Esophagus muscularis mucosa (tissue), 4 donors: ENCODE measurements at regions not wholly inside any gene's neighbourhood (a gene's known extent, or its start where the extent isn't known, plus 50 kb on each side); places are given as distances from the start of the nearest gene placed in this dataset.

Experiments
- DNase-seq: peaks from one replicate; pipeline ENCODE4 v3.0.0-alpha.2; 2017; ENCODE audit errors: extremely low spot score
- H3K27ac ChIP-seq, 4 donors: fragments of 200-600 bp; sonication (generic); replicated peaks in 1 of 4; 1 replicate in 3 of 4; 2 replicates in 1 of 4; pipeline ENCODE4 v1.5.1; 2016 to 2019; ENCODE audit warnings: mild to moderate bottlenecking in 1 of 4
- H3K27me3 ChIP-seq, 4 donors: fragments of 200-600 bp; sonication (generic); one replicate each; pipeline versions ENCODE4 v1.5.1 to v1.6.0; 2016 to 2019
- H3K36me3 ChIP-seq, 4 donors: fragments of 200-600 bp; sonication (generic); one replicate each; pipeline ENCODE4 v1.5.1; 2016 to 2019
- H3K4me1 ChIP-seq, 4 donors: fragments of 200-600 bp; sonication (generic); one replicate each; pipeline ENCODE4 v1.5.1; 2016 to 2019
- H3K4me3 ChIP-seq, 4 donors: fragments of 200-600 bp; sonication (generic); 1 replicate in 2 of 4; 2 replicates in 2 of 4; pipeline ENCODE4 v1.5.1; 2016 to 2019; ENCODE audit warnings: mild to moderate bottlenecking in 4 of 4, moderate library complexity in 1 of 4
- H3K9me3 ChIP-seq, 4 donors: fragments of 200-600 bp; sonication (generic); 1 replicate in 3 of 4; 2 replicates in 1 of 4; pipeline ENCODE4 v1.5.1; 2016 to 2019
- EP300 ChIP-seq: sonication (generic); formaldehyde crosslinking; IDR thresholded peaks from one replicate; pipeline ENCODE4 v1.6.1; 2017; ENCODE audit warnings: antibody characterized with exemption
- POLR2A ChIP-seq: fragments of 450-650 bp; IDR thresholded peaks from one replicate; pipeline ENCODE4 v1.6.1; 2017; ENCODE audit warnings: antibody characterized with exemption, moderate library complexity, mild to moderate bottlenecking, low read depth
- POLR2AphosphoS5 ChIP-seq, 2 donors: sonication (generic); formaldehyde crosslinking; IDR thresholded peaks; one replicate each; pipeline ENCODE4 v1.6.1; 2017; ENCODE audit warnings: antibody characterized with exemption in 2 of 2
- WGBS: methylation state at CpG from one replicate; pipeline ENCODE4 v1.1.5; 2018; 5-methylcytosine and 5-hydroxymethylcytosine counted together
- intact Hi-C: fragments of 100-400 bp; cut with DNase I; formaldehyde crosslinking; loops from one replicate; pipeline ENCODE4 v1.15.1; 2023
- TF ChIP-seq, protein P1 (sequence below), 3 experiments: fragments of 200-600 bp in 2 of 3; fragments of 450-650 bp in 1 of 3; sonication (generic) in 2 of 3; IDR thresholded peaks; one replicate each; pipeline ENCODE4 v1.5.1; 2017 to 2019; ENCODE audit warnings: antibody characterized with exemption in 3 of 3, mild to moderate bottlenecking in 2 of 3, moderate library complexity in 1 of 3

DNA sequence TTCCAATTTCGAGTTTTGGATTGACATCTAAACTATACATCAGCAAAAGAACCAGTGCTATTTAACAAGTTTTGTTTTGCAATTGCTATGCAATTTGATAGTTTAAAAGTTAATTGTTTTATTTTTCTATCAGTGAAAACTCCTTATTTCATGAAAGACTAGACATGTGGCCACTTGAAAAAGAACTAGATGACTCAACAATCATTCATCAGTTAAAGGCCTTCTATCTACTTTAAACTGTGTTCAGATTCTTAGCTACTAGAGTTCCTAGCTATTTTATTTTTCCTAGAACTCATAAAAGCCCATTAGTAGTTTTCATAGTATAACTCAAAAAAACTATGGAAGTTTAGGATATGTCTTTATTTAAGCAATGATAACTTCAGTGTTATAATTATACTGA, 104.6 kb upstream of the LSM8 start:
- Histone ChIP-seq H3K4me1 (no peaks in the 10 kb centered on the region), H3K9me3 (no peaks in the 10 kb centered on the region), H3K4me3 (no peak overlapping the region), H3K27me3 (no peaks in the 10 kb centered on the region), H3K27ac (no peak overlapping the region), H3K36me3 (no peaks in the 10 kb centered on the region)
- 75% methylated on average over 1 of the region's 1 CpG for WGBS
- intact Hi-C loops: no loop called here
- no peak for DNase-seq
- TF ChIP-seq, protein P1, sequence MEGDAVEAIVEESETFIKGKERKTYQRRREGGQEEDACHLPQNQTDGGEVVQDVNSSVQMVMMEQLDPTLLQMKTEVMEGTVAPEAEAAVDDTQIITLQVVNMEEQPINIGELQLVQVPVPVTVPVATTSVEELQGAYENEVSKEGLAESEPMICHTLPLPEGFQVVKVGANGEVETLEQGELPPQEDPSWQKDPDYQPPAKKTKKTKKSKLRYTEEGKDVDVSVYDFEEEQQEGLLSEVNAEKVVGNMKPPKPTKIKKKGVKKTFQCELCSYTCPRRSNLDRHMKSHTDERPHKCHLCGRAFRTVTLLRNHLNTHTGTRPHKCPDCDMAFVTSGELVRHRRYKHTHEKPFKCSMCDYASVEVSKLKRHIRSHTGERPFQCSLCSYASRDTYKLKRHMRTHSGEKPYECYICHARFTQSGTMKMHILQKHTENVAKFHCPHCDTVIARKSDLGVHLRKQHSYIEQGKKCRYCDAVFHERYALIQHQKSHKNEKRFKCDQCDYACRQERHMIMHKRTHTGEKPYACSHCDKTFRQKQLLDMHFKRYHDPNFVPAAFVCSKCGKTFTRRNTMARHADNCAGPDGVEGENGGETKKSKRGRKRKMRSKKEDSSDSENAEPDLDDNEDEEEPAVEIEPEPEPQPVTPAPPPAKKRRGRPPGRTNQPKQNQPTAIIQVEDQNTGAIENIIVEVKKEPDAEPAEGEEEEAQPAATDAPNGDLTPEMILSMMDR (IDR thresholded peaks at IDR 0.05): no peak
- TF ChIP-seq EP300 (no peak), POLR2A (no peak), POLR2AphosphoS5 (IDR thresholded peaks at IDR 0.05) (no peak)

- Histone ChIP-seq H3K27ac (no peak overlapping the region), H3K4me3 (no peak overlapping the region), H3K27me3 (no peaks in the 10 kb centered on the region), H3K36me3 (no peaks in the 10 kb centered on the region), H3K4me1 (no peaks in the 10 kb centered on the region), H3K9me3 (no peaks in the 10 kb centered on the region)
- intact Hi-C loops: no loop called here
- TF ChIP-seq, protein P1 (IDR thresholded peaks at IDR 0.05): no peak
- no peak for TF ChIP-seq POLR2AphosphoS5 (IDR thresholded peaks at IDR 0.05)
- TF ChIP-seq EP300: no peak
- no peak for TF ChIP-seq POLR2A
- DNase-seq: no peak
- WGBS: 47% methylated on average over 3 of the region's 3 CpGs
Measured at GRCh38 chr7:118080947-118081346, 103.0 kb upstream of the LSM8 start.

GRCh38 chr7:118082506-118082905, 101.5 kb upstream of the LSM8 start:
- Histone ChIP-seq H3K27me3 (no peaks in the 10 kb centered on the region), H3K36me3 (no peaks in the 10 kb centered on the region), H3K27ac (no peak overlapping the region), H3K9me3 (no peaks in the 10 kb centered on the region), H3K4me1 (no peaks in the 10 kb centered on the region), H3K4me3 (no peak overlapping the region)
- DNase-seq: no peak
- intact Hi-C loops: no loop called here
- no peak for TF ChIP-seq POLR2A
- no peak for TF ChIP-seq EP300

DNA sequence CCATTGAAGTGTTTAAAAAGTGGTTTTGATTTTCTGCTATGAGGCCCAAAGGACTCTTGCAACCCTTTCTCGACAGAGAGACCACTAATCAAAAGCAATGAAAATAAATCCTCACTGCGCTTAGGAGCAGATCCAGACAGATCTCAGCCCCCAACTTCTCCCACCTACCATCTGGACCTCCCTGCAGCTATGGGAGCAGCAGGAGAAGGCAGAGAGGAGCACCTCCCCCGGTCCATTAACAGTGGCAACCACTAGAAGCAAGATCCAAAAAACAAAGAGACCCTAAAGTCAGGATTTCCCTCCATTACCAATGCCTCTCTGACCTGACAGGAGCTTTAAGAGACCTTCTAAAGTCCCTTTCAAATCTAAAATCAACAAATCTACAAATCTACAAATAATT, 99.0 kb upstream of the LSM8 start:
- Histone ChIP-seq H3K9me3 (no peaks in the 10 kb centered on the region), H3K27ac (no peak overlapping the region), H3K27me3 (no peaks in the 10 kb centered on the region), H3K4me3 (no peak overlapping the region), H3K36me3 (no peaks in the 10 kb centered on the region), H3K4me1 (no peaks in the 10 kb centered on the region)
- intact Hi-C loops: no loop called here
- TF ChIP-seq EP300 (no peak), POLR2A (no peak), POLR2AphosphoS5 (IDR thresholded peaks at IDR 0.05) (no peak)
- TF ChIP-seq, protein P1 (IDR thresholded peaks at IDR 0.05): no peak
- DNase-seq: no peak
- WGBS: 47% methylated on average over 3 of the region's 3 CpGs

DNA sequence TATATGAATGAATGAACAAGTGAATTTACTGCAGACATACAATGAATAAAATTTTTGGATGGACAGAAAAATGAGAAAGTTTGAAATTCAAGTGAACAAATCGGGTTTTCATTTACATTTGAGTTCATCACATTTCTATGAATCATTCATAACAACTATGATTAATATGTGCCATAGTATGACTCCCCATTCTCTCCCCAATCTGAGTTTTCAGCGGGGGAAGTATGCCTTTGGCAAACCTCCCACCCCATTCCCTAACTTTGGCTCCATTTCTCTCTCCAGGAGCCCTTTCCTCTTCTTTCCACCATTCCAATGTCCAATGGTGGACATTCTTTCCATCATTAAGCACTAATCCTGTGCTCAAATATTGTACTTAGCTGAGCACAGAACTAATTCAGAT, 96.8 kb upstream of the LSM8 start:
- TF ChIP-seq POLR2A: no peak
- no peak for TF ChIP-seq EP300
- TF ChIP-seq, protein P1 (IDR thresholded peaks at IDR 0.05): no peak
- TF ChIP-seq POLR2AphosphoS5 (IDR thresholded peaks at IDR 0.05): no peak
- Histone ChIP-seq H3K4me3 (no peak overlapping the region), H3K4me1 (no peaks in the 10 kb centered on the region), H3K36me3 (no peaks in the 10 kb centered on the region), H3K27me3 (no peaks in the 10 kb centered on the region), H3K9me3 (no peaks in the 10 kb centered on the region), H3K27ac (no peak overlapping the region)
- no peak for DNase-seq
- WGBS: 69% methylated on average over 2 of the region's 2 CpGs
- intact Hi-C loops: no loop called here
